GM11168 (cell line): ENCODE measurements at regions not wholly inside any gene's neighbourhood (a gene's known extent, or its start where the extent isn't known, plus 50 kb on each side); places are given as distances from the start of the nearest gene placed in this dataset.

ENCODE experiments used
- in situ Hi-C: fragments of 300-500 bp; cut with MboI; formaldehyde crosslinking; loops from one replicate; pipeline ENCODE4 v1.12.0; 2022; ENCODE audit warnings: low sequenced_read_pairs; ENCODE audit not compliant: unreplicated experiment

DNA sequence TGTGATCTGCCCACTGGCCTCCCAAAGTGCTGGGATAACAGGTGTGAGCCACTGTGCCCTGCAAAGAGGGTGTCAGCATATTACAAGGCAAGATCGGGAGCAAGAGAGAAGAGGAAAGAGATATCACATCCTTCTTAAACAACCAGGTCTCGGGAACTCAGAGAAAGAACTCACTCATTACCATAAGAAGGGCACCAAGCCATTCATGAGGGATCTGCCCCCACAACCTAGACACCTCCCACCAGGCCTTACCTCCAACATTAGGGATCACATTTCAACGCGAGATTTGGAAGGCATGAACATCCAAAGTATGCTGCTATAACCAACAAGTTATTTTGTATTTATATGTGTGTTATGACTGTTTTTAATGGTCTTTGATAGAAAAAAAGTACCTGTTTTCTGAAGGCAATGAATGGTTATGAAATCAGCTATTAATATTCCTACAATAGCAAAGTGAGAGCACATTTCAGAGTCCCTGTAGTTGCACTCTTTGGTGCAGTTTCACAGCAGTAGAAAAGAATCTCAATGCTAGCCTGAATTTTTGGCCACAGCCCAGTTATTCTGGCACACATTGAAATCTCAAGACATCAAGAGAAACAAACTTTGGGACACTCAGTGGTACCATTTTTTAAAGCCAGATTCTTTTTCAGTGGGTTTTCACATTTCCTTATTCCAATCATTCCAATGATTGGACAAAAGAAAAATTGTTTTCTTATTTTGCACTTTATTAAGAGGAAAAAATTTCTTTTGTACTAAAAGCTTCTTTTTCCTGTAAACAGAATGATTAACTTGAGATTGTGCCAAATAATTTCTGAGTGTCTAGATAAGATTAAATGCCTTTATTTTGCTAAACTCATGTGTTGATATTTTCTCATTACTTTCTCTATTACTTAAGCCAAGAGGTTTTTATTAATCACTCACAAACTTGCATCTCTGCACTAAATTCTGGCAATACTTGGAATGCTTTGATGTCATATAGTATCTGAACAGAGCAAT lies 582.6 kb upstream of the ATP2B1 start:
- in situ Hi-C loops: no loop called here

DNA sequence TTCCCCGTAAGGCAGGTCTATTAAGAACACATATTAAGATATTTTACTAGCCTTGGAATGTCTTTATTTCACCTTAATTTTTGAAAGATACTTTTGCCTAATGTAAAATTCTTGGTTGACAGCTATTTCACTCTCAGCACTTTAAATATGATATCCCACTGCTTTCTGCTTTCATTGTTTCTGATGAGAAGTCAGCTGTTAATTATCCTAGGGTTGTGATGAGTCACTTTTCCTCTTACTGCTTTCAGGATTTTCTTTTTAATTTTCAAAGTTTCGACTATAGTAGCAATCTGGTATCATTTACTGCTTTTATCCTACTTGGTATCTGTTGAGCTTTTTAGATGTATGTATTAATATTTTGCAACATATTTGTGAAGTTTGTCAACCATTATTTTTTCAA lies 578.9 kb upstream of the ATP2B1 start:
- in situ Hi-C loops: no loop called here

DNA sequence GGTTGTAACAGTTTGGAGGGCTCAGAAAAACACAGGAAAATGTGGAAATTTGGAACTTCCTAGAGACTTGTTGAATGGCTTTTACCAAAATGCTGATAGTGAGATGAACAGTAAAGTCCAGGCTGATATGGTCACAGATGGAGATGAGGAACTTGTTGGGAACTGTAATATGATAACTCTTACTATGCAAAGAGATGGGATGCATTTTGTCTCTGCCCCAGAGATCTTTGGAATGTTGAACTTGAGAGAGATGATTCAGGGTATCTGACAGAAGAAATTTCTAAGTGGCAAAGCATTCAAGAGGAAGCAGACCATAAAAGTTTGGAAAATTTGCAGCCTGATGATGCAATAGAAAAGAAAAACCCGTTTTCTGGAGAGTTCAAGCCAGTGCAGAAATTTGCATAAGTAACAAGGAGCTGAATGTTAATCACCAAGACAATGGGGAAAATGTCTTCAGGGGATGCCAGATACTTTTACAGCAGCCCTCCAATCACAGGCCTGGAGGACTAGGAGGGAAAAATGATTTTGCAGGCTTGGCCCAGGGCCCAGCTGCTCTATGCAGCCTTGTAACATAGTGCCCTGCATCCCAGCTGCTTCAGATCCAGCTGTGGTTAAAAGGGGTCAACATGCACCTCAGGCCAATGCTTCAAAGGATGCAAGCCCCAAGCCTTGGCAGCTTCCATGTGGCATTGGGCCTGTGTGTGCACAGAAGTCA lies 572.7 kb upstream of the ATP2B1 start:
- in situ Hi-C loops: no loop called here

DNA sequence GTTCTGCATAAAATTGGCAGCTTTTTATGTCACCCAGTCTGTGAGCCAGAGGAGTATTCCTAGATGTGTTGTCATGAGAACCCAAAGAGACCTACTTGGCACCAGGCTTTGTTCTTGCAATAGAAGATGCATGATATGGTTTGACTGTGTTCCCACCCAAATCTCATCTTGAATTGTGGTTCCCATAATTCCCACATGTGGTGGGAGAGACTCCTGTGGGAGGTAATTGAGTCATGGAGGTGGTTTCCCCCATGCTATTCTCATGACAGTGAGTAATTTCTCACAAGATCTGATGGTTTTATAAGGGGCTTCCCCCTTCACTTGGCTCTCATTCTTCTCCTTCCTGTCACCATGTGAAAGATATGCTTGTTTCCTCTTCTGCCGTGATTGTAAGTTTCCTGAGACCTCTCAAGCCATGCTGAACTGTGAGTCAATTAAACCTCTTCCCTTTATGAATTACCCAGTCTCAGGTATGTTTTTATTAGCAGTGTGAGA lies 572.0 kb upstream of the ATP2B1 start:
- in situ Hi-C loops: no loop called here

DNA sequence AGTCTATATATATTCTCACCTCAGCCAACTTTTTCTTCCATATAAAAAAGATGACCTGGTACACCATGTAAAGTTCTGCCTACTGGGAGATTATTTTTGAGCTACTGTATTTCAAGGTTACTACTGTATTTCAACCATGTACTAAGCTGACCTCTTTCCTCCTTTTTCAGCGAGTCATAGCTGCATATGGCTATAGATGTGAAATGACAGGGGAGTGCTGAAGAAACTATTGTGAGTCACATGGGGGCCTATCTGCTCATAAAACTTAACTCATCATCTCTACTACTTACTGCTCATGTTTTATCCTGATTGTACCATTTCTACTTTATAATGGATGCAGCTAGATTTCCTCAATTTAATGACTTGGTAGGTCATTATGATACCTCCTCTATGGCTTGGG lies 571.4 kb upstream of the ATP2B1 start:
- in situ Hi-C loops: no loop called here

DNA sequence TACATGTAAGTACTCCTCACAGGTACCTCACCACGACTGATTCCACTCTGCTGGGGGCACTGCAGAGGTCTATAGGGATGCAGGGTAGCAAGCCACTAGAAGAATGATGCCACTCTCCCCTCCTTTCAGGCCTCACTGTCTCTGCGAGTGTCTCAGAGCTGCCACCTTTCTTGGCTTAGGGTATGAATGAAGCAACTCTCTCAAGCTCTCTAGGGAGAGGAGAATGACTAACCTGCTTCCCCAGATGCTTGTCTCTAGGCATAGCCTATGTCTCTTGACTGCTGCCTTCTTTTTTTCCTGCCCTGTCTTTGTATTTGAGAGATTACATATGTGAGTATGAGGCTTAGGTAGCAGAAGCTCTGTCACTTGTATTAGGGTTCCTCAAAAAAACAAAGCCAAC lies 566.5 kb upstream of the ATP2B1 start:
- in situ Hi-C loops: no loop called here

DNA sequence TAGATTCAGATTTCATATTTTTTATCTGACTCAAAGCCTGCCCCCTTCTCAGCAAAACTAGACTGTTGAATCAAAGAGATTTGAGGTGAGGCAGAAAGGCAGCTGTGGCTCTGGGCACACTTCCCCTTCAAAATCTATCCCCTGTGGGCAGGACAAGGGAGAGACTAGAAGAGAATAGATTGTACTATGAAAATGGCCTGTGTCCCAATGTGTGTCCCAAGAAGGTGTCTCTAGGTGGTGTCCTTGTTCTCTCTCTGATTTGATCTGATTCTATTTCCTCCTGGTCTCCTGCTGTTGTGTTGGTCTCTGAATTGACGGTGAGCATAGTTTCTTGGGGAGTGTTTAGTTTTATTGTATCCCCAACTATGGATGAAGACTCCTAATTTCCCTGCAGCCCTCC lies 565.8 kb upstream of the ATP2B1 start:
- in situ Hi-C loops: loop anchor here (25.0 kb wide), 1 partner anchor 737 kb away; the partner anchor contains the start of gene POC1B

DNA sequence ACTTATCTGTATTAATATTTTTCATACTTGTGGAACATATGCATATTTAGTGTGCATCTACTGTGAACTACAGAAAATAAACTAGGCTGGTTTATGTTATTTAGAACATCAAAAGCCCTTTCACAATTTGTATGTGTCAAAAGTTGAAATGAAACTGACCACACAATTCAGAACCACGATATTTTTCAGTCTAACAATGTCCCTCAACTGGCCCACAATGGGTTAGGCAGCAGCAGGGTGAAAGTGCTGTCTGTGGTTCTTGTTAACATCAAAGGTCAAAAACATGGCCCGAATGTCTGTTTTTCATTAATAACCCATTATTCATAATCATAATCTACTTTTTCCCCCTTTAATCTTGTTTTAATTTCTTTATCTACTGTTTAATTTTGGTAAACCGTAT lies 559.9 kb upstream of the ATP2B1 start:
- in situ Hi-C loops: loop anchor here (25.0 kb wide), 1 partner anchor 731 kb away; the partner anchor contains the start of gene POC1B

DNA sequence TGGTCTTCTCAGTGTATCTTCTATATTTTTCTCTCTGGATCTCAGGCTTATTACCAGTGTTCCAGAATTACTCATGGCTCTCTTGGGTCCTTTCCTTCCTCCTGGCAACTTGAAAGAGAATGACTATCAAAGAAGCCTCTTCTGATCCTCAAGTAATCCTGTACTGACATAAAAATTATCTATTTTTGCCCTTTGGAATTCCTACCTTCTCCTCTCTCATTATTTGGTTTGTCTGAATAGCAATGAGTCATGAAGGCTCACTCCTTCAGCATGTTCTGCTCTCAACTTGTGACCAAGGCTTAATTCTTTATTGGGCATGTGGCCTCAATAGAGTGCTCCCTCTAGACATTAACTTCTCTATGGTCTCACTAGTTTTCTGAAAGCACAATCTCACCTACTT lies 553.6 kb upstream of the ATP2B1 start:
- in situ Hi-C loops: loop anchor here (25.0 kb wide), 1 partner anchor 725 kb away; the partner anchor contains the start of gene POC1B

DNA sequence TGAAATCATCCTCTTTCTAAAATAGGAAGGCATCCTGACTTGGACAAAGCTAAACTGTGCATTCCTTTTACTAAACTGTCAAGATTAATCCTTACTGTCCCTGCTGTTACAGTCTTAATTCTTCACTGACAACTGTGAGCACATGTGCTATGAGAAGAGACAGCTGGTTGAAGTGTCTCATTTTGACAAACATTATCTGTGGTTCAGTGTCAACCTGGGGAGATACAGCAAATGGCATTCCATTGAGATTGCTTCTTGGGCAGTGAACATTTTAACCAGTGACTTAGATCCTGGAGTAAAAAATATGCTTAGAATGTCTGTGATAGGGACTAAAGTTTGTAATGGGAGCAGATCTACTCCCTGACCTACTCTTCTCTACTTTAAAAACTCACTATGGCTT lies 552.6 kb upstream of the ATP2B1 start:
- in situ Hi-C loops: loop anchor here (25.0 kb wide), 1 partner anchor 724 kb away; the partner anchor contains the start of gene POC1B

DNA sequence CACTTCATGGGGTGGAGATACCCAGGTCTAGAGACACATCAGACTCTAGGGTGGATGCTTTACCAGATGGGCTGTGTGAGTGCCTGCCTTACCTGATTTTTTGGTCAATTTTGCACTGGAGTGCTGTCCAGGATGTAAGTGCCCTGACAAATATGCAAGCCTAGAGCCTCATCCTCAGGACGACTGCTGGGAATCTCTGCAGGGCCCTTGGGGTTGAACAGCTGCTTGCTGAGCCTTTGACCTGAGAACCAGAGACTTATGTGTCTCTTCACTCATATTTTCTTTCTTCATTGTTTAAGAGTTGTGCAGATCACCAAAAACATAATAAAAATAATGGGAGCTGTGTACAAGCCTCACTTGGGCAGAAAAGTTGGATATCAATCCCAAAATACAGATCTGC lies 551.5 kb upstream of the ATP2B1 start:
- in situ Hi-C loops: loop anchor here (25.0 kb wide), 1 partner anchor 723 kb away; the partner anchor contains the start of gene POC1B

DNA sequence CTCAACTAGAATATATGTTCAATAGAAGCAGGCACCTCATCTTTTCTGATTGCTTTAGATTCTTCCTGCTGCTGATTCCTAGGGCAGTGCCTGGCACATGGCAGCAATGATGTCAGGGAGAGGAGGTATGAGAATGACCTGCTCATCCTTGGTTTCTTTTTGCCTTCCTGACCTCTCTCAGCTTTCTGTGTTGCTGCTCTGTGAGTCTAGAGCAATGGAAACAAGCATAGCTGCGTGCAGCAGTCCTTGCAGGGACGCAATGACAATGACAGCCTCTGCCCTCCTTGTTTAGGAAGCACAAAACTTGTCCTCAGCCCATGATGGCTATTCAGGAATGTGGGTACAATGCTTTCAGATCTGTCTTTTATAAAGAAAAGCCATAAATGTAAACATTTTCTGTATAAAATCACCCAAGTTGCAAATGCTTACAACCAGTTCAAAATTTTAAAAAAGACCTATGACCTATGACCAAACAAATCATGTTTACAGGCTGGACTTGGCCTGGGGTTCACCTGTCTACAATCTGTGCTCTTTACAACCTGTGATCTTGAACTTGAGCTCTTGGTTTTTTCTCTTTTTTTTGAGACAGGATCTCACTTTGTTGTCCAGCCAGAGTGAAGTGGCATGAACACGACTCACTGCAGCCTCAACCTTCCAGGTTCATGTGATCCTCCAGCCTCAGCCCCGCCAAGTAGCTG lies 549.4 kb upstream of the ATP2B1 start:
- in situ Hi-C loops: loop anchor here (25.0 kb wide), 1 partner anchor 721 kb away; the partner anchor contains the start of gene POC1B

DNA sequence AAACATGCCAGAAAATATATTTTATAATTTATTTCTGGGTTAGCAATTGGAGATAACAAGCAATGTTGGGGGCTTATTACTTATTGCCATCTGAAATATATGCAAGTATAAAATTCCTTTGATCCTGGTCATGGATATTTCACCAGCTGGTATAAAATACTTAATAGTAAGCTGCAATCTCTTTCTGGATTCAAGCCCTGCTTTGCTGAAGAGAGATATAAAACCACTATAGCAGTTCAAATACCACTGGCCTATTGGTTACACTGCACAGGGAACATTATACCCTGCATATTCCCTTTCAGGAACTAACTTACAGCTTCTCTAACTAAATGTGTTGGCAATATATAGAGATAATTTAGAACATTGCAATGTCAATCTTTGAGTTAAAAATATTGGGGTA lies 546.2 kb upstream of the ATP2B1 start:
- in situ Hi-C loops: loop anchor here (25.0 kb wide), 1 partner anchor 717 kb away; the partner anchor contains the start of gene POC1B

DNA sequence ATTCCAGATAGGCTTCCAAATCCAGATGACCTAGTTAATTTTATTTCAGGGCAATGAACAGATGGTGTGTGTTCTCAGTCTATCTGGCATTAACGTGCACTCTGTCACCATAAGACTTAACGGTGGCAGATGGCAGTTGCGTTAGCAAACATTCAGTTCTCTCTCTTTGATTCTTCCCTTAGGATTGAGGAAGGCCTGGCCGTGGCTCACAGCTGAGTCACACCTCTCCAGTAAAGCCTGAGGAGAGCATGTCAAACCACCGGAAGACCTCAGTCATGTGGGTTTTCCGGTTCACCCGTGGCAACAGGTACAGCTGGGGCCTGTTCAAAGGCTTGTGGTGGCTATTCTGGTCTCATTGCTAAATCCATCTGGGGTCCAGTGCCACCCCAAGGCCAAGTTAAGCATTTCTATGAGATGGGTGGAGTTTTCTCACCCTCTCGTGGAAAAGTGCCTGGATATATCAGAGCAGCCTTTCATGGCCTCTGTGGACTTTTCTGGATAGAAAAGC lies 545.1 kb upstream of the ATP2B1 start:
- in situ Hi-C loops: loop anchor here (25.0 kb wide), 1 partner anchor 716 kb away; the partner anchor contains the start of gene POC1B

DNA sequence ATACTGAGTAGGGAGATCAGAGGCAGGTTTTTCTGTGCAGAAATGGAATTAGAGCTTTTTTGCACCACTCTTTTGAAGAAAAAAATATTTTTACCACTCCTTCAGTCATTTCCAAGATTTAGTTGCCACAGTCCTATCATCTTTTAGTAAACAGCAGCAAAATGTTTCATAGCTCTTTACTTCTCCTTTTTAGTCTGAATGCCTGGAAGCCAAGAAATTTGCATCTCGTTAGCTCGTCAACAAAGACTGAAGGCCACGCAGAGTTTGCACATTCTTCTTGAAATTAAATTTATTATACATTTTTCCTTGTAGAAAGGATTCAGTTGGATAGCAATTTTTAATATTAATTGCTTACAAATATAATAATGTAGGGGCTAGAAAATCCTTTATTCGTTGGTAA lies 544.5 kb upstream of the ATP2B1 start:
- in situ Hi-C loops: loop anchor here (25.0 kb wide), 1 partner anchor 716 kb away; the partner anchor contains the start of gene POC1B

DNA sequence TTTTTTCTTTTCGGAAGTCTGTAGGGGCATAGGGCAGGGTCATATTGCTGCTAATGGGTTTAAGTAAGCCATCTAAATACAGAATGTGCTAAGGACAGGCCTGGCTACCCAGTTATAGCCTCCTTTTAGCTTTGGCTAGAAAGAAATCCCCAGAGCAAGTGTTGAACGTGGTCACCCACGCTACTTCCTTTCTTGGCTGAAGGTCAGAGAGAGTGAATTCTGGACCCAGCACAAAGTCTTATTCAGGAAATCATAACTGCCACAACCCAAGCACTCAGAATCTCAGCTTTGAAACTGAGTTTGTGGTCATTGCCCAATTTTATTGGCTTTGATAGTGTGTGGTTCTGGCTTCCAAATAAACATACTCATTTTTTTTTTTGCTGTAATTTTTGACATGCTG lies 542.1 kb upstream of the ATP2B1 start:
- in situ Hi-C loops: loop anchor here (25.0 kb wide), 1 partner anchor 713 kb away; the partner anchor contains the start of gene POC1B

DNA sequence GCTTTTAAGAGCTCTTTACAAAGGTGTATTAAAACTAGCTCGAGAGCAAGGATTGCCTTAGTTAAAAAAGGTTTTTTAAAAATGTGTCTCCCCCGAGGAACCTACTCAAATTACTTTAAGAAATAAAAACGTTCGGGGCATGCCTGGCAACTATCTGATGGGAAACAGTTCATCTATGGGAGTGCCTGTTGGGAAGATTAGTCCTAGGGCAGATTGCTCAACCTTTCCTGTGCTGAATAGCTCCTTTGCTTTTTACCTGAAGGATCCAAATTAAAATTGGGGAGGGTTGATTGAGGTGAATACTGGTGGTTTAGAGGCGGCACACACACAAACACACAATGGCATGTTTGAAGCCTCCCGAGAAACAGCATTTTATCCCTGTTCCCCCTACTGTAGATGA lies 541.4 kb upstream of the ATP2B1 start:
- in situ Hi-C loops: loop anchor here (25.0 kb wide), 1 partner anchor 713 kb away; the partner anchor contains the start of gene POC1B

DNA sequence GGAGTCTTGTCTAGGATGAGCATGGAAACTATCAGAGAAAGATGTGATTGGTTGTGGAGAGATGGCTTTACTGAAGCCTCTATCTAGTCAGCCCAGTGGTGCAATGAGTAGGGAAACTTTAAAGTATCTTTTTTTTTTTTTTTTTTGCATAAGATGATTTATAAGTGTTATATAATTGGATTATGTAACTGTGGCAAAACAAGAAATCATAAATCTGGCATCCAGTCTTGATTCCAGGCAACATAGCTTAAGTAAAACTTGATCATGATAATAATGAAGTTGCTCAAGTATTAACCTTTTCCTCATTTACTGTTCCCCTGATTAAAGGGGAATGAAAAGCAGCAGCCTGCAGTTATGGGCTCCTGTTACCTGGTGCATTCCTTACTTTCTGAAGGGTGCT lies 538.0 kb upstream of the ATP2B1 start:
- in situ Hi-C loops: no loop called here

DNA sequence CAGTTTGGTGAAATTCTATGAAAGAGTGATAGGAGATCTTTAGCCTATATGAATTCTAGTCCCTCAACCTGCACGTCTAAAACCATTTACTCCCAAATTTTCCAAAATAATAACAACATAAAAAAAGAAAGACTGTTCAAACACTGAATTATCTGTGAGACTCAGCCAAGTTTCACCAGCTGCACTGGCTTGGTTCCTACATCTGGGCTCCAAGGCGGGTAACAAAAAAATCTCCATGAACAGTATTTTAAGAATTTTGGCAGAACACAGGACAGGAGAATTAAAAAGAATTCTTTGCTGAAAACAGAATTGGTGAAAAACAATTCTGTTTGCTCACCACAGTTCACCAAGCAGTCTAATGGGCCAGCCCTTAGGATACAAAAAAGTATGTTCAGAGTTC lies 536.8 kb upstream of the ATP2B1 start:
- in situ Hi-C loops: no loop called here

DNA sequence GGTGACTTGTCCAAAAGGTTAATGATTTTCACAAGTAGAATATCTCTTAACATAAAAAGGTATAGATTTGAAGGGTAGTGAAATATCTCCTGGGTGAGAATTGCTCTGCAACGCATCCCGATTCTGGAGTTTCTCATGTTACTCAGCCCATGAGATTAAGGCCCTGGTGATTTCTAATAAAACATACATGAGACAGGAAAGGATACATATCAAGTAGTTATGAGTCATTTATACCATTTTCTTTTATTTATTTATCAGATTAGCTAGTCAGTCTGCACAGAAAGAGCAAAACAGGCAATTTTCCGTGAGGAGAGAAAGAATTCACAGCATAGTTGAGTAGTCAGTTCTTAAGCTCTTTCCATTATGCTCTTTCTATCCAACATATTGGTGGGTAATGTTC lies 535.6 kb upstream of the ATP2B1 start:
- in situ Hi-C loops: no loop called here
